ENCODE measurements at regions not wholly inside any gene's neighbourhood (a gene's known extent, or its start where the extent isn't known, plus 50 kb on each side); places are given as distances from the start of the nearest gene placed in this dataset.

- H3K9me3 ChIP-seq (ENCODE audit: control insufficient read depth, low read length), result no peaks in the 10 kb centered on the region
- H3K36me3 ChIP-seq (ENCODE audit: control insufficient read depth, insufficient read depth, low read length), result no peaks in the 10 kb centered on the region
- H3K4me3 ChIP-seq (ENCODE audit: low read length), result no peak overlapping the region
- H3K4me1 ChIP-seq (ENCODE audit: control insufficient read depth, insufficient read depth, low read length), result no peaks in the 10 kb centered on the region
- no peaks in the 10 kb centered on the region for H3K27me3 ChIP-seq (ENCODE audit: control insufficient read depth, insufficient read depth, low read length)
- H3K9ac ChIP-seq (ENCODE audit: low read length), result no peak overlapping the region
Measured at GRCh38 chr1:218030846-218031245, 254.2 kb upstream of the RRP15 start.

GRCh38 chr1:218031901-218032300 lies 253.2 kb upstream of the RRP15 start:
- Histone ChIP-seq H3K4me3 (ENCODE audit: low read length) (no peak overlapping the region), H3K27me3 (ENCODE audit: control insufficient read depth, insufficient read depth, low read length) (no peaks in the 10 kb centered on the region), H3K9me3 (ENCODE audit: control insufficient read depth, low read length) (no peaks in the 10 kb centered on the region), H3K36me3 (ENCODE audit: control insufficient read depth, insufficient read depth, low read length) (no peaks in the 10 kb centered on the region), H3K9ac (ENCODE audit: low read length) (no peak overlapping the region), H3K4me1 (ENCODE audit: control insufficient read depth, insufficient read depth, low read length) (no peaks in the 10 kb centered on the region)

- no peaks in the 10 kb centered on the region for H3K9me3 ChIP-seq (ENCODE audit: control insufficient read depth, low read length)
- no peaks in the 10 kb centered on the region for H3K36me3 ChIP-seq (ENCODE audit: control insufficient read depth, insufficient read depth, low read length)
- no peak overlapping the region for H3K4me3 ChIP-seq (ENCODE audit: low read length)
- no peaks in the 10 kb centered on the region for H3K4me1 ChIP-seq (ENCODE audit: control insufficient read depth, insufficient read depth, low read length)
- H3K9ac ChIP-seq (ENCODE audit: low read length), result no peak overlapping the region
- no peaks in the 10 kb centered on the region for H3K27me3 ChIP-seq (ENCODE audit: control insufficient read depth, insufficient read depth, low read length)
Measured at GRCh38 chr1:218034468-218034867, 250.6 kb upstream of the RRP15 start.

GRCh38 chr1:218048828-218049420 lies 236.2 kb upstream of the RRP15 start:
- no peaks in the 10 kb centered on the region for H3K9me3 ChIP-seq (ENCODE audit: control insufficient read depth, low read length)
- no peaks in the 10 kb centered on the region for H3K4me1 ChIP-seq (ENCODE audit: control insufficient read depth, insufficient read depth, low read length)
- no peak overlapping the region for H3K9ac ChIP-seq (ENCODE audit: low read length)
- H3K36me3 ChIP-seq (ENCODE audit: control insufficient read depth, insufficient read depth, low read length), result no peaks in the 10 kb centered on the region
- H3K27me3 ChIP-seq (ENCODE audit: control insufficient read depth, insufficient read depth, low read length), result no peaks in the 10 kb centered on the region
- no peak overlapping the region for H3K4me3 ChIP-seq (ENCODE audit: low read length)

- Histone ChIP-seq H3K36me3 (ENCODE audit: control insufficient read depth, insufficient read depth, low read length) (no peaks in the 10 kb centered on the region), H3K9me3 (ENCODE audit: control insufficient read depth, low read length) (no peaks in the 10 kb centered on the region), H3K4me3 (ENCODE audit: low read length) (no peak overlapping the region), H3K4me1 (ENCODE audit: control insufficient read depth, insufficient read depth, low read length) (no peaks in the 10 kb centered on the region), H3K9ac (ENCODE audit: low read length) (no peak overlapping the region), H3K27me3 (ENCODE audit: control insufficient read depth, insufficient read depth, low read length) (no peaks in the 10 kb centered on the region)
Measured at GRCh38 chr1:218049641-218050040, 235.5 kb upstream of the RRP15 start.

GRCh38 chr1:218058730-218059129 lies 226.4 kb upstream of the RRP15 start:
- no peaks in the 10 kb centered on the region for H3K9me3 ChIP-seq (ENCODE audit: control insufficient read depth, low read length)
- H3K4me3 ChIP-seq (ENCODE audit: low read length), result no peak overlapping the region
- no peak overlapping the region for H3K9ac ChIP-seq (ENCODE audit: low read length)

GRCh38 chr1:218064426-218064825 lies 220.7 kb upstream of the RRP15 start:
- Histone ChIP-seq H3K9me3 (ENCODE audit: control insufficient read depth, low read length) (no peaks in the 10 kb centered on the region), H3K9ac (ENCODE audit: low read length) (no peak overlapping the region), H3K27me3 (ENCODE audit: control insufficient read depth, insufficient read depth, low read length) (no peaks in the 10 kb centered on the region), H3K4me1 (ENCODE audit: control insufficient read depth, insufficient read depth, low read length) (no peaks in the 10 kb centered on the region), H3K4me3 (ENCODE audit: low read length) (no peak overlapping the region), H3K36me3 (ENCODE audit: control insufficient read depth, insufficient read depth, low read length) (no peaks in the 10 kb centered on the region)

More at GRCh38 chr1:218058730-218059129, 226.4 kb upstream of the RRP15 start:
- no peaks in the 10 kb centered on the region for H3K27me3 ChIP-seq (ENCODE audit: control insufficient read depth, insufficient read depth, low read length)
- H3K36me3 ChIP-seq (ENCODE audit: control insufficient read depth, insufficient read depth, low read length), result no peaks in the 10 kb centered on the region
- no peaks in the 10 kb centered on the region for H3K4me1 ChIP-seq (ENCODE audit: control insufficient read depth, insufficient read depth, low read length)

- Histone ChIP-seq H3K36me3 (ENCODE audit: control insufficient read depth, insufficient read depth, low read length) (no peaks in the 10 kb centered on the region), H3K9ac (ENCODE audit: low read length) (no peak overlapping the region), H3K4me3 (ENCODE audit: low read length) (no peak overlapping the region), H3K9me3 (ENCODE audit: control insufficient read depth, low read length) (no peaks in the 10 kb centered on the region), H3K27me3 (ENCODE audit: control insufficient read depth, insufficient read depth, low read length) (no peaks in the 10 kb centered on the region), H3K4me1 (ENCODE audit: control insufficient read depth, insufficient read depth, low read length) (no peaks in the 10 kb centered on the region)
Measured at GRCh38 chr1:218066332-218066731, 218.8 kb upstream of the RRP15 start.

GRCh38 chr1:218068241-218068640 lies 216.9 kb upstream of the RRP15 start:
- H3K9ac ChIP-seq (ENCODE audit: low read length), result no peak overlapping the region
- H3K36me3 ChIP-seq (ENCODE audit: control insufficient read depth, insufficient read depth, low read length), result no peaks in the 10 kb centered on the region
- no peaks in the 10 kb centered on the region for H3K9me3 ChIP-seq (ENCODE audit: control insufficient read depth, low read length)
- no peak overlapping the region for H3K4me3 ChIP-seq (ENCODE audit: low read length)
- no peaks in the 10 kb centered on the region for H3K27me3 ChIP-seq (ENCODE audit: control insufficient read depth, insufficient read depth, low read length)
- H3K4me1 ChIP-seq (ENCODE audit: control insufficient read depth, insufficient read depth, low read length), result no peaks in the 10 kb centered on the region

- Histone ChIP-seq H3K4me3 (ENCODE audit: low read length) (no peak overlapping the region), H3K27me3 (ENCODE audit: control insufficient read depth, insufficient read depth, low read length) (no peaks in the 10 kb centered on the region), H3K36me3 (ENCODE audit: control insufficient read depth, insufficient read depth, low read length) (no peaks in the 10 kb centered on the region), H3K9ac (ENCODE audit: low read length) (no peak overlapping the region), H3K4me1 (ENCODE audit: control insufficient read depth, insufficient read depth, low read length) (no peaks in the 10 kb centered on the region), H3K9me3 (ENCODE audit: control insufficient read depth, low read length) (no peaks in the 10 kb centered on the region)
Measured at GRCh38 chr1:218069180-218069579, 215.9 kb upstream of the RRP15 start.

- H3K36me3 ChIP-seq (ENCODE audit: control insufficient read depth, insufficient read depth, low read length), result no peaks in the 10 kb centered on the region
- no peaks in the 10 kb centered on the region for H3K4me1 ChIP-seq (ENCODE audit: control insufficient read depth, insufficient read depth, low read length)
- H3K9me3 ChIP-seq (ENCODE audit: control insufficient read depth, low read length), result no peaks in the 10 kb centered on the region
- no peak overlapping the region for H3K4me3 ChIP-seq (ENCODE audit: low read length)
- H3K27me3 ChIP-seq (ENCODE audit: control insufficient read depth, insufficient read depth, low read length), result no peaks in the 10 kb centered on the region
- no peak overlapping the region for H3K9ac ChIP-seq (ENCODE audit: low read length)
Measured at GRCh38 chr1:218073062-218073461, 212.0 kb upstream of the RRP15 start.

GRCh38 chr1:218078916-218079315 lies 206.2 kb upstream of the RRP15 start:
- Histone ChIP-seq H3K4me3 (ENCODE audit: low read length) (no peak overlapping the region), H3K9me3 (ENCODE audit: control insufficient read depth, low read length) (no peaks in the 10 kb centered on the region), H3K27me3 (ENCODE audit: control insufficient read depth, insufficient read depth, low read length) (no peaks in the 10 kb centered on the region), H3K4me1 (ENCODE audit: control insufficient read depth, insufficient read depth, low read length) (no peaks in the 10 kb centered on the region), H3K36me3 (ENCODE audit: control insufficient read depth, insufficient read depth, low read length) (no peaks in the 10 kb centered on the region), H3K9ac (ENCODE audit: low read length) (no peak overlapping the region)

- no peak overlapping the region for H3K9ac ChIP-seq (ENCODE audit: low read length)
- no peaks in the 10 kb centered on the region for H3K9me3 ChIP-seq (ENCODE audit: control insufficient read depth, low read length)
- H3K36me3 ChIP-seq (ENCODE audit: control insufficient read depth, insufficient read depth, low read length), result no peaks in the 10 kb centered on the region
- H3K4me1 ChIP-seq (ENCODE audit: control insufficient read depth, insufficient read depth, low read length), result no peaks in the 10 kb centered on the region
- H3K4me3 ChIP-seq (ENCODE audit: low read length), result no peak overlapping the region
- H3K27me3 ChIP-seq (ENCODE audit: control insufficient read depth, insufficient read depth, low read length), result no peaks in the 10 kb centered on the region
Measured at GRCh38 chr1:218079347-218079746, 205.7 kb upstream of the RRP15 start.

Data from mucosa of stomach (tissue), 1 donor.